ENCODE measurements at regions not wholly inside any gene's neighbourhood (a gene's known extent, or its start where the extent isn't known, plus 50 kb on each side); places are given as distances from the start of the nearest gene placed in this dataset.

GRCh38 chr6:144806222-144806621, 521.1 kb downstream of the UTRN start:
- TF ChIP-seq, protein P1, sequence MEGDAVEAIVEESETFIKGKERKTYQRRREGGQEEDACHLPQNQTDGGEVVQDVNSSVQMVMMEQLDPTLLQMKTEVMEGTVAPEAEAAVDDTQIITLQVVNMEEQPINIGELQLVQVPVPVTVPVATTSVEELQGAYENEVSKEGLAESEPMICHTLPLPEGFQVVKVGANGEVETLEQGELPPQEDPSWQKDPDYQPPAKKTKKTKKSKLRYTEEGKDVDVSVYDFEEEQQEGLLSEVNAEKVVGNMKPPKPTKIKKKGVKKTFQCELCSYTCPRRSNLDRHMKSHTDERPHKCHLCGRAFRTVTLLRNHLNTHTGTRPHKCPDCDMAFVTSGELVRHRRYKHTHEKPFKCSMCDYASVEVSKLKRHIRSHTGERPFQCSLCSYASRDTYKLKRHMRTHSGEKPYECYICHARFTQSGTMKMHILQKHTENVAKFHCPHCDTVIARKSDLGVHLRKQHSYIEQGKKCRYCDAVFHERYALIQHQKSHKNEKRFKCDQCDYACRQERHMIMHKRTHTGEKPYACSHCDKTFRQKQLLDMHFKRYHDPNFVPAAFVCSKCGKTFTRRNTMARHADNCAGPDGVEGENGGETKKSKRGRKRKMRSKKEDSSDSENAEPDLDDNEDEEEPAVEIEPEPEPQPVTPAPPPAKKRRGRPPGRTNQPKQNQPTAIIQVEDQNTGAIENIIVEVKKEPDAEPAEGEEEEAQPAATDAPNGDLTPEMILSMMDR (conservative IDR thresholded peaks at IDR 0.05; ENCODE audit: low read depth, low read length): no peak
- TF ChIP-seq EZH2phosphoT487 (IDR thresholded peaks at IDR 0.05; ENCODE audit: borderline replicate concordance, low read length): no peak

Measured in PC-3 (cell line).